Neuronal stem cell (in vitro differentiated cells): ENCODE measurements at regions not wholly inside any gene's neighbourhood (a gene's known extent, or its start where the extent isn't known, plus 50 kb on each side); places are given as distances from the start of the nearest gene placed in this dataset.

ENCODE experiments used
- DNase-seq: peaks from one replicate; pipeline ENCODE4 v3.0.0-alpha.2; 2013; ENCODE audit warnings: low spot score
- H2AFZ ChIP-seq: one replicate; pipeline ENCODE4 v1.6.1; 2013; ENCODE audit warnings: mild to moderate bottlenecking, low read length, inconsistent platforms
- H2AK5ac ChIP-seq: 2 replicates; pipeline ENCODE4 v1.6.1; 2013; ENCODE audit warnings: low read depth, mild to moderate bottlenecking, inconsistent platforms, low read length, moderate library complexity, mixed read lengths
- H2BK120ac ChIP-seq: 2 replicates; pipeline ENCODE4 v1.6.1; 2013; ENCODE audit warnings: low read depth, mild to moderate bottlenecking, inconsistent platforms, low read length, moderate library complexity, mixed read lengths
- H2BK12ac ChIP-seq: one replicate; pipeline ENCODE4 v1.6.1; 2013; ENCODE audit warnings: low read length, inconsistent platforms
- H2BK15ac ChIP-seq: 2 replicates; pipeline ENCODE4 v1.6.1; 2013; ENCODE audit warnings: mild to moderate bottlenecking, low read length, inconsistent platforms, mixed read lengths
- H2BK5ac ChIP-seq: one replicate; pipeline ENCODE4 v1.6.1; 2013; ENCODE audit warnings: inconsistent platforms, mild to moderate bottlenecking, low read length, moderate library complexity
- H3K14ac ChIP-seq: one replicate; pipeline ENCODE4 v1.6.1; 2013; ENCODE audit warnings: low read length, inconsistent platforms
- H3K18ac ChIP-seq: 2 replicates; pipeline ENCODE4 v1.6.1; 2013; ENCODE audit warnings: low read length, inconsistent platforms
- H3K23ac ChIP-seq: 2 replicates; pipeline ENCODE4 v1.6.1; 2013; ENCODE audit warnings: low read depth, mild to moderate bottlenecking, mixed read lengths, low read length, inconsistent platforms; ENCODE audit not compliant: poor library complexity
- H3K27ac ChIP-seq: replicated peaks from 3 replicates; pipeline ENCODE4 v1.5.1; 2013; ENCODE audit warnings: low read length, inconsistent platforms
- H3K27me3 ChIP-seq, 3 experiments: 2 replicates each; pipeline ENCODE4 v1.6.1; 2013; ENCODE audit warnings: low read length in 3 of 3, mild to moderate bottlenecking in 2 of 3, inconsistent platforms in 1 of 3, low read depth in 1 of 3, mixed read lengths in 1 of 3, moderate library complexity in 1 of 3; ENCODE audit not compliant: control insufficient read depth in 3 of 3, insufficient read depth in 3 of 3
- H3K36me3 ChIP-seq, 2 donors: replicated peaks in 1 of 2; 2 replicates each; pipeline ENCODE4 v1.6.1; 2013; ENCODE audit warnings: low read length in 2 of 2; ENCODE audit not compliant: control insufficient read depth in 2 of 2, insufficient read depth in 2 of 2
- H3K4ac ChIP-seq: 2 replicates; pipeline ENCODE4 v1.6.1; 2013; ENCODE audit warnings: inconsistent platforms, mild to moderate bottlenecking, low read length, moderate library complexity
- H3K4me1 ChIP-seq, 2 donors: 1 replicate in 1 of 2; 2 replicates in 1 of 2; pipeline ENCODE4 v1.6.1; 2013; ENCODE audit warnings: low read length in 2 of 2, low read depth in 1 of 2; ENCODE audit not compliant: control insufficient read depth in 2 of 2, insufficient read depth in 1 of 2
- H3K4me2 ChIP-seq: one replicate; pipeline ENCODE4 v1.6.1; 2013; ENCODE audit warnings: mild to moderate bottlenecking, low read length, inconsistent platforms; ENCODE audit not compliant: insufficient read depth, poor library complexity, severe bottlenecking
- H3K4me3 ChIP-seq, 2 donors: 2 replicates each; pipeline ENCODE4 v1.5.1; 2013; ENCODE audit warnings: low read length in 2 of 2, mild to moderate bottlenecking in 2 of 2, inconsistent platforms in 1 of 2, moderate library complexity in 1 of 2
- H3K79me1 ChIP-seq: one replicate; pipeline ENCODE4 v1.6.1; 2013; ENCODE audit warnings: low read depth, mild to moderate bottlenecking, inconsistent platforms, low read length, moderate library complexity
- H3K9ac ChIP-seq: one replicate; pipeline ENCODE4 v1.6.1; 2013; ENCODE audit warnings: mild to moderate bottlenecking, low read depth, low read length, inconsistent platforms; ENCODE audit not compliant: poor library complexity
- H3K9me3 ChIP-seq, 2 donors: replicated peaks in 1 of 2; 2 replicates each; pipeline versions ENCODE3 to v1.6.1; 2013; ENCODE audit warnings: low read length in 2 of 2, mild to moderate bottlenecking in 2 of 2, inconsistent platforms in 1 of 2, low read depth in 1 of 2, mixed read lengths in 1 of 2, moderate library complexity in 1 of 2; ENCODE audit not compliant: control insufficient read depth in 2 of 2, insufficient read depth in 1 of 2
- H4K8ac ChIP-seq: one replicate; pipeline ENCODE4 v1.6.1; 2013; ENCODE audit warnings: low read depth, mild to moderate bottlenecking, inconsistent platforms, low read length, moderate library complexity
- H4K91ac ChIP-seq: one replicate; pipeline ENCODE4 v1.6.1; 2013; ENCODE audit warnings: low read length, low read depth, mild to moderate bottlenecking, inconsistent platforms; ENCODE audit not compliant: poor library complexity
- WGBS, 2 donors: extraction: QIAGEN DNeasy Blood & Tissue Kit; methylation state at CpG; one replicate each; pipeline ENCODE4 v1.1.7; 2013; ENCODE audit warnings: missing lambda C conversion rate in 2 of 2, mixed read lengths in 1 of 2; ENCODE audit not compliant: insufficient read length in 2 of 2, insufficient replicate concordance in 1 of 2; ENCODE audit errors: extremely low coverage in 2 of 2; 5-methylcytosine and 5-hydroxymethylcytosine counted together

DNA sequence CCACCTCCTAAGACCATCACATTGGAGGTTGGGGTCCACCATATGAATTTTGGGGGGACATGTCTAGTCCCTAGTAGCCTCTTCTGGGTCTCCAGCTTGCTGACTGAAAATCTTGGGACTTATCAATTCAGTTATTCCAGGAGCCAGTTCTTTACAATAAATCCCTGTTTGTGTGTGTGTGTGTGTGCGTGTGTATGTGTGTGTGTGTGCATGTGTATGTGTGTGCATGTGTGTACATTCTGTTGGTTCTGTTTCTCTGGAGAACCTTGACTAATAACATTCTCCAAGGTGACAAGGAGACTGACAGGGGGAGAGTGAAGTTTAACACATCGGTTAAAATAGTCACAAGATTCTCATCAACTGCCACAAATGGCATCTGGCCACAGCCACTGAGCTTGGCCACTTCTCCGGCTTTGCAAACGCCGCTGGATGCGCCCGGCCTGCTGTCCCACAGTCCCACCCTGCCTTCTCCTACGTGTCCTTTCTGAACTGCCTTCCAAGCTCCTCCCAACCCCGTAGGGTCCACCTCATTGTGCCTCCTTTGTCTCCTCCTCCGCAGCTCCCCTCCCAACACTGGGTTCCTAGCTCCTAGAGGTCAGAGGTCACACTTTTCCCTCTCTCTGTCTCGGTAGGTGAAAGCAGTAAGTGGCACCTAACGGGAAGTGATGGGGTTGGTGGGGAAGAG, 88.1 kb upstream of the DIO3 start:
- Histone ChIP-seq H2BK12ac (no peak overlapping the region), H2AK5ac (peak overlapping the region; percentile 6), H3K14ac (no peak overlapping the region), H3K79me1 (no peaks in the 10 kb centered on the region), H3K27ac (no peak overlapping the region), H3K36me3 (no peaks in the 10 kb centered on the region), H2BK5ac (no peak overlapping the region), H3K4ac (no peak overlapping the region), H3K4me2 (no peak overlapping the region), H3K27me3 (peaks cover 0 to 2% (median 0%) of the 10 kb centered on the region in 3 experiments), H3K9ac (no peak overlapping the region), H3K4me1 (peaks cover 17 to 19% of the 10 kb centered on the region in 2 donors), H3K9me3 (no peaks in the 10 kb centered on the region), H3K18ac (peak overlapping the region; percentile 11), H2BK120ac (no peak overlapping the region), H4K8ac (no peak overlapping the region), H3K4me3 (no peak overlapping the region), H4K91ac (no peak overlapping the region), H2AFZ (no peak overlapping the region), H2BK15ac (no peak overlapping the region), H3K23ac (no peak overlapping the region)
- DNase-seq = no peak
- no CpG with 5 or more reads among the region's 12 CpGs for WGBS, 2 donors

DNA sequence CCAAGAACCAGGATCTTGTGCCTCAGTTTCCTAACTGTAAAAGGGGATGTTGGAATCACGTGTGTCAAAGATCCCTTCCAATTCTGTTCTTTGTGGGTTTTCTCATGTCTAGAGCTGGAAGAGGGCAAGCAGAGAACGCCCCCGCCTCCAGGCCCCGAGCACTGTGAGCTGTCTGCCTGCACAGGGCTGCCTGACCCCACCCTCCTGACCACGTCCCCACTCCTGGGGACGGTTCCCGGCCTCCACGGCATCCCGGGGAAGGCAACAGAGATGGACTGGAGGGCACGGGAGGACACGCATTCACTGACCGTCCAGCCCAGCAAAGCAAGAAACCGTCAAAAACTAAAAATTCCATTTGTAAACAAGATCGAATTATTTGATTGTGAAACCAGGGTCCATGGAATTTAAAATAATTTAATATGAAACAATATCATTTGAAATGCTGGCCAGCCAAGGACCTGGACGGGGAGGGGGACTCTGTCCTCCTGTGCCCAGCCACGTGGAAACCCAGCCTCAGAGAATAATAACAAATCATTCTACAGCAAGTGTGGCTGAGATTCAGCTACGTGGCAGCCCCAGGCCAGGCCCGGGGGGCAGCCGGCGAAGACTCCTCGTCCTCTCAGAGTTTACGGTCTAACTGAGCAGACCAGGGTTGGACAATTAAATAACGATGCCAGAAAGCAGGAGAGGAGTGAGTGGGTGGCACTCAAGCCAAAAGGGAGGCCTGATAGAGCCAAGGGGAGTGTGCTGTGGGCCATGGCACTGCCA, 87.3 kb upstream of the DIO3 start:
- Histone ChIP-seq H3K23ac (no peak overlapping the region), H2AFZ (no peak overlapping the region), H3K36me3 (no peaks in the 10 kb centered on the region), H3K9ac (no peak overlapping the region), H3K4me1 (peaks cover 17 to 19% of the 10 kb centered on the region in 2 donors), H3K4me3 (no peak overlapping the region), H2BK15ac (no peak overlapping the region), H3K27ac (no peak overlapping the region), H3K9me3 (no peaks in the 10 kb centered on the region), H3K4ac (no peak overlapping the region), H3K14ac (no peak overlapping the region), H2BK120ac (peak overlapping the region; percentile 10), H3K18ac (peak overlapping the region; percentile 40), H3K79me1 (no peaks in the 10 kb centered on the region), H3K27me3 (peaks cover 0 to 4% (median 0%) of the 10 kb centered on the region in 3 experiments), H2BK12ac (no peak overlapping the region), H4K91ac (no peak overlapping the region), H3K4me2 (no peak overlapping the region), H4K8ac (no peak overlapping the region), H2AK5ac (peak overlapping the region; percentile 48), H2BK5ac (no peak overlapping the region)
- no peak for DNase-seq
- no CpG with 5 or more reads among the region's 23 CpGs for WGBS, 2 donors

DNA sequence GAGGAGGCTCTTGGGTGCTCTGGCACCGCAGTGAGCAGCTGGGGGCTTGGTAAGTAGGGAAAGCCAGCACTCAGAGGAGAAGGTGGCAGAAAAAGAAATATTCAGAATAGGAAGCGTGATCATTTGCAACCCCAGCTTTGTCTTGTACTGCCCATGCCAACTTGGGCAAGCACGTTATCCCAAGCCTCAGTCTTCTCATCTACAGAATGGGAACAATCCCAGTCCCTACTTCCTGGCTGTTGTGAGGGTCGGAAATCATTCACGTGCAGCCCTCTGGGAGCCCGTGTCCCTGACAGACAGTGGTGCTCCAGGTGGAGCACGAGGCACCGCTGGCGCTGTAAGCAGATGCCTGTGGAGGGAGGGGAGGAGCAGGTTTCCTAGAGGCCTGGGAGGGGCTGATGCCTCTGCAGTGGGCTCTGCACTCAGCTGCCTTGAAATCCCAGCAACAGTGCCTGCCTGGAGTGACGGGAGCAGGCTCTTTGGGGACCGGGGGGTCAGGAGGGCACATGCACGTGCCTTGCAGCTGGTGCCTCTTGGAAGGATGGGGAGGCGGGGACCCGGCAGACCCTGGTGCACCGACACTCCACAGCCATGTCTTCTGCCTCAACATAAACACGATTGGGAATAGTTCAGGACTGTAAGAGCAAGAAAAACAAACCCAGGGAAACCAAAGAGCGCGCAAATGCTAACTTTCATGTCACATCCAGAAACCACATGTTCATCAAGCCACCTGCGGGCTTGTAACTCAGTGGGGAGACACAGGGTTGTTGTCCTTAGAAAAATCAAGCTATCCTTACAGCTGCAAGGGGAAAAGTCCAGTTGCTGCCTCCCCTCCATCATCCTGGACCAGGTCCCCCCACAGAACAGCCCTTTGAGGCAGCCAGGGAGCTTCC, 86.5 kb upstream of the DIO3 start:
- Histone ChIP-seq H3K14ac (peak overlapping the region; percentile 50), H4K91ac (no peak overlapping the region), H3K36me3 (no peaks in the 10 kb centered on the region), H2AK5ac (peak overlapping the region; percentile 48), H2BK5ac (peak overlapping the region; percentile 25), H3K4me2 (no peak overlapping the region), H2BK12ac (no peak overlapping the region), H3K4ac (no peak overlapping the region), H2BK15ac (peak overlapping the region; percentile 81), H3K27me3 (peaks cover 0 to 4% (median 0%) of the 10 kb centered on the region in 3 experiments), H3K9ac (no peak overlapping the region), H3K18ac (peak overlapping the region; percentile 86), H3K4me1 (peaks cover 15% of the 10 kb centered on the region in 2 donors), H4K8ac (no peak overlapping the region), H3K23ac (peak overlapping the region; percentile 20), H3K27ac (no peak overlapping the region), H2AFZ (peak overlapping the region; percentile 32), H3K4me3 (peak overlapping the region in 1 of 2 donors; percentile 22), H2BK120ac (peak overlapping the region; percentile 10), H3K9me3 (no peaks in the 10 kb centered on the region), H3K79me1 (no peaks in the 10 kb centered on the region)
- WGBS, 2 donors = no CpG with 5 or more reads among the region's 19 CpGs
- no peak for DNase-seq
